Spinal cord (tissue), 9 donors: ENCODE measurements at regions not wholly inside any gene's neighbourhood (a gene's known extent, or its start where the extent isn't known, plus 50 kb on each side); places are given as distances from the start of the nearest gene placed in this dataset.

Source experiments
- DNase-seq, 6 donors: peaks; one replicate each; pipeline versions ENCODE4 v3.0.0 to v3.0.0-alpha.2; 2013 to 2015; ENCODE audit warnings: low spot score in 6 of 6, low read depth in 4 of 6
- H3K27ac ChIP-seq: one replicate; pipeline ENCODE4 v1.5.1; 2013; ENCODE audit warnings: low read depth, low read length, control low read depth
- H3K27me3 ChIP-seq: one replicate; pipeline ENCODE4 v1.6.1; 2013; ENCODE audit warnings: low read length; ENCODE audit not compliant: control insufficient read depth, insufficient read depth
- H3K36me3 ChIP-seq: one replicate; pipeline ENCODE4 v1.6.1; 2013; ENCODE audit warnings: low read length; ENCODE audit not compliant: control insufficient read depth, insufficient read depth
- H3K4me1 ChIP-seq: one replicate; pipeline ENCODE4 v1.6.1; 2013; ENCODE audit warnings: low read length; ENCODE audit not compliant: control insufficient read depth, insufficient read depth
- H3K4me3 ChIP-seq: one replicate; pipeline ENCODE4 v1.5.1; 2013; ENCODE audit warnings: low read depth, low read length, control low read depth
- H3K9me3 ChIP-seq: one replicate; pipeline ENCODE4 v1.6.1; 2013; ENCODE audit warnings: low read length; ENCODE audit not compliant: control insufficient read depth, insufficient read depth
- WGBS: methylation state at CpG from one replicate; pipeline ENCODE4 v1.1.5; 2013; ENCODE audit warnings: missing lambda C conversion rate; ENCODE audit not compliant: insufficient coverage; 5-methylcytosine and 5-hydroxymethylcytosine counted together
- donor health status: healthy.

- Histone ChIP-seq H3K9me3 (peaks cover 2% of the 10 kb centered on the region), H3K27me3 (no peaks in the 10 kb centered on the region), H3K4me1 (no peaks in the 10 kb centered on the region), H3K27ac (no peak overlapping the region), H3K36me3 (no peaks in the 10 kb centered on the region), H3K4me3 (no peak overlapping the region)
- 96% methylated on average over 2 of the region's 7 CpGs for WGBS
- no peak for DNase-seq
Measured at GRCh38 chr10:78819361-78820006, 249.3 kb upstream of the ZMIZ1 start.

DNA sequence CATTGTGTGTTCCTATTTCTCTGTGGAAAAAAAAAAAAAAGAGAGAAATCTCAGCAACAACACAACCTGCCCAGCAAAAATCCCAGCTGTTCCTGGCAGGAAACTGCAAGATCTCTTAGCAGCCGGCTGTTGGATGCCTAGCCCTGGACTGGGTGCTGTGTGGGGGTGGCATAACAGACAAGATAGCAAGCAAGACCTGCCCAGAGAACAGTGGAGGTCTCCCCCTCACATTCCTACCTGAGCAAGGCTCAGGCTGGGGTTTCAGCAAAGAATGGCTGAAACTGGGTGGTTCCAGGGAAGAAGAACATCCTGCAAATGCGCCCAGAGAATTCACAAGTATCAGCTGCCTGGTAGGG lies 248.8 kb upstream of the ZMIZ1 start:
- no peak overlapping the region for H3K27ac ChIP-seq
- no peaks in the 10 kb centered on the region for H3K36me3 ChIP-seq
- H3K4me1 ChIP-seq = no peaks in the 10 kb centered on the region
- 70% methylated on average over 2 of the region's 2 CpGs for WGBS
- H3K9me3 ChIP-seq = peaks cover 2% of the 10 kb centered on the region
- no peak for DNase-seq
- no peak overlapping the region for H3K4me3 ChIP-seq
- H3K27me3 ChIP-seq = no peaks in the 10 kb centered on the region

GRCh38 chr10:78821052-78821451 lies 247.7 kb upstream of the ZMIZ1 start:
- Histone ChIP-seq H3K27me3 (no peaks in the 10 kb centered on the region), H3K9me3 (peaks cover 2% of the 10 kb centered on the region), H3K27ac (no peak overlapping the region), H3K4me1 (no peaks in the 10 kb centered on the region), H3K36me3 (no peaks in the 10 kb centered on the region), H3K4me3 (no peak overlapping the region)
- WGBS = 81% methylated on average over 3 of the region's 4 CpGs
- DNase-seq = no peak

DNA sequence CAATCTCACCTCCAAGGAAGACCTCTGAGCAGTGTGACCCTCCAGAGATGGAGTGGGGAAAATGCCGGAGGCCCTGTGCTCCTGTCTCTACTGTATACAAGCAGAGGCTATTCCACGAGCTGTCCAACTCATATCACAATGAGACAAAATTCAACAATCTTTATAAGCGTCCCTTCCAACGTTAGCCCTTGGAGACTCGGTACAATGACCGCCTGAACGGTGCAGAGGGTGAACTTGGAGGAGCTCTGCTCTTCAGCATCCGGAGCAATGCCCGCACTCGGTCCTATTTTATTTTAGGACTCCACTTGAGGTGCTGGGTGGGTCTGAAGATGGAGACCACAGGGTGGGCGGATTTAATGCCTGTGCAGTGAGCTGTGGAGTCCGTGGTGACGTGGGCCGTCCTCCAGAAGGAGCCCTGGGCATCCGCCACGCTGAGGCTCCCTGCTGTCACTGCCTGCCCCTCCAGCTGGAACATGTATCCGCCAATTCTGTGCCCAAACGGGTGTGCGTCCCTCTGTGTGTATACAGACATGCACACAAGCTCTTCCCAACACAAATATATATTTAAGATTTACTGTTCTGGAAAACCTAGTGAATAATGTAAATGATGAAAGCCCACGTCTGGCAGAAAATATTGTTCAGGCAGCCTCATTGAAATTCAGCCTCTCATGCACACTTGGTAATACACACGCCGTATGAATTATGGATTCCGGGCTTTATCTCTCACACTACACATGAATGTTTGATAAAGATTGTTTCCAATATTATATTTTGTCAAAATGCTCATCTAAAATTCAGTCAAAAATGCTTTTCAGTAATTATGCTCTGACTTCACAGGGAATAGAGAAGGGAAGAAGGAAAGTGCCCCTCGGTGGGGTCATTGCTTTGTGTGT lies 239.9 kb upstream of the ZMIZ1 start:
- Histone ChIP-seq H3K4me3 (no peak overlapping the region), H3K27ac (no peak overlapping the region), H3K4me1 (peaks cover 13% of the 10 kb centered on the region), H3K27me3 (no peaks in the 10 kb centered on the region), H3K36me3 (no peaks in the 10 kb centered on the region), H3K9me3 (peaks cover 4% of the 10 kb centered on the region)
- DNase-seq = peak in 2 of 6 donors; percentile 86 to 87
- WGBS = 77% methylated on average over 17 of the region's 24 CpGs

GRCh38 chr10:78829565-78829964 lies 239.2 kb upstream of the ZMIZ1 start:
- Histone ChIP-seq H3K9me3 (peaks cover 4% of the 10 kb centered on the region), H3K4me3 (no peak overlapping the region), H3K27me3 (no peaks in the 10 kb centered on the region), H3K36me3 (no peaks in the 10 kb centered on the region), H3K4me1 (peaks cover 13% of the 10 kb centered on the region), H3K27ac (no peak overlapping the region)
- 58% methylated on average over 6 of the region's 9 CpGs for WGBS
- no peak for DNase-seq

DNA sequence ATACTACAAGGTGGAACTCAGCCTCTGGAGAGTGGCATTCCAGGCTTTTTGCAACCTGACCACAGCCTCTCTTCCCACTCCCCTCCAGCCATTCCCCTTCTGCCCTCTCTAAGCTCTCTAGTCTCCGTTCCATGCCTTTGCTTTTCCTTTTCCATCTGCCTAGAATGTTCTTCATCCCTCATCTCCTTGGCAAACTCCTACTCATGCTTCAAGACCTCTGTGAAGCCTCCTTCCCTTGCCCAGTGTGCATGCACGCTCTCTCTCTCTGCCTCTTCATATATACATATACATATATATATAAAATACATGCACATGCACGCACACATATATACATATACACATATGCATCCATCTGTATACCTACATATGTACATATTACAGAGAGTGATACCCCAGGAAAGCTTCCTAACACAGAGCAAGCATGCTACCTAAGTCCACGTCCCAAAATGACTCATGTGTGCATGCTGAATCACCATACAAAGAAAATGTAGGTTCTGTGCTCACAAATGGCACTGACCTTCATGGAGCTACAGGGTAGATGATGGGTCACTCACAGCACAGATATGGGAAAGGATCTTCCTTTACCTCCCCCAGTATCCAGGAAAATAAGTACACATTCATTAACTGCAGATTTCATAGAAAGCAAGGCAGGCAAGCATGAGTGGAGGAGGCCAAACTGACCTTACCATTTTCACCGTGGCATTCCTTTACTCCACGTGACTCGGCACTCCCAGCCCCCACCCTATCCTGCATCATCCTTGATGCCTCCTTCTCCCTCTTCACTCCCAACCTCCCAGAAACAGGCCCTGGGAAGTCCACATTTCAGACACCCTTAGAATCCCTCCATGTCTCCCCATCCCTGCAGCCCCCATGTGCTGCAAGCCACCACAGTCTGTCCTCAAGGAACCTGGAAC lies 238.4 kb upstream of the ZMIZ1 start:
- Histone ChIP-seq H3K27ac (no peak overlapping the region), H3K36me3 (no peaks in the 10 kb centered on the region), H3K4me1 (peaks cover 13% of the 10 kb centered on the region), H3K4me3 (no peak overlapping the region), H3K27me3 (no peaks in the 10 kb centered on the region), H3K9me3 (peaks cover 4% of the 10 kb centered on the region)
- 59% methylated on average over 5 of the region's 7 CpGs for WGBS
- DNase-seq = no peak

GRCh38 chr10:78830976-78831375 lies 237.8 kb upstream of the ZMIZ1 start:
- Histone ChIP-seq H3K27ac (no peak overlapping the region), H3K9me3 (peaks cover 4% of the 10 kb centered on the region), H3K4me3 (no peak overlapping the region), H3K27me3 (no peaks in the 10 kb centered on the region), H3K36me3 (no peaks in the 10 kb centered on the region), H3K4me1 (peaks cover 13% of the 10 kb centered on the region)
- WGBS = 55% methylated on average over 4 of the region's 7 CpGs
- DNase-seq = no peak

DNA sequence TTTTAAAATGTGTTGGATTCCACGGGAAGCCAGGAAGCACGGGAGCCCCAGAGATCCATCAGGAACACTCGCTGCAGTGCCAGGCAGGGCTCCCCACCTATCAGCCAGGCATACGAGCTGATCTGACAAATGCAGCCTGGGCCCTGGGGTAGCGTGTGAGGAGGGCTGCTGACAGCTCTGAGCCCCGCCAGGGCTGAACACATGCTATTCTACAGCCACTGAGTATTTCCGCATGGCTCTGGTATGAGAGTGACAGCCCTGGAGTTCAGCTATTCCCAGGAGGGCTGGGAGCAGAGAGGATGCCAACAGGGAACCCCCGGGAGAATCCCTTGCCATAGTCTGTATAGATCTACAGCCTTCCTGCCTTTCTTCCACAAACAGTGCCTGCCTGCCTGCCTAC lies 237.3 kb upstream of the ZMIZ1 start:
- Histone ChIP-seq H3K27ac (no peak overlapping the region), H3K27me3 (no peaks in the 10 kb centered on the region), H3K4me1 (peaks cover 13% of the 10 kb centered on the region), H3K4me3 (no peak overlapping the region), H3K36me3 (no peaks in the 10 kb centered on the region), H3K9me3 (peaks cover 4% of the 10 kb centered on the region)
- WGBS = 82% methylated on average over 8 of the region's 8 CpGs
- DNase-seq = peak in 1 of 6 donors; percentile 51

- no peaks in the 10 kb centered on the region for H3K36me3 ChIP-seq
- peaks cover 4% of the 10 kb centered on the region for H3K9me3 ChIP-seq
- no peak for DNase-seq
- H3K4me1 ChIP-seq = peaks cover 13% of the 10 kb centered on the region
- H3K4me3 ChIP-seq = no peak overlapping the region
- 96% methylated on average over 2 of the region's 2 CpGs for WGBS
- no peaks in the 10 kb centered on the region for H3K27me3 ChIP-seq
- no peak overlapping the region for H3K27ac ChIP-seq
Measured at GRCh38 chr10:78832281-78832680, 236.5 kb upstream of the ZMIZ1 start.
